ENCODE measurements at regions not wholly inside any gene's neighbourhood (a gene's known extent, or its start where the extent isn't known, plus 50 kb on each side); places are given as distances from the start of the nearest gene placed in this dataset.

DNA sequence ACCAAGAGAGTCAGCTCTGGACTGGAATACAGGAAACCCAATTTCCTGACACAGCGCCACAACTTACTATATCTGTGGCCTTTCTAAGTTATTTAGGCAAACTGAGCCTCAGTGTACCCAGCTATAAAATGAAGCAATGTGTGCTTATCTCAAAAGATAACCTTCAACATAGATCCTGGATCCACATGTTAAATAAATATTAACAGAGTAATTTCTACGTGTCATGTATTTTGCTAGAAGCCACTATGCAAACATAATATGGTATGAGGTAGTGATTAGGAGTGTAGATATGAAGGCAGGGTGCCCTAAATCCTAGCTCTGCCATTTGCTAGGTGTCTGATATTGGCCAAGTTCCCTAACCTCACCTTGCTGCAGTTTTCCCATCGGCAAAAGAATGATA lies 527.0 kb downstream of the RAB28 start:
- no peak overlapping the region for H3K27ac Mint-ChIP-seq (ENCODE audit: unreplicated experiment)
- H3K9me3 Mint-ChIP-seq (ENCODE audit: unreplicated experiment) = no peaks in the 10 kb centered on the region
- TF ChIP-seq, protein P1, sequence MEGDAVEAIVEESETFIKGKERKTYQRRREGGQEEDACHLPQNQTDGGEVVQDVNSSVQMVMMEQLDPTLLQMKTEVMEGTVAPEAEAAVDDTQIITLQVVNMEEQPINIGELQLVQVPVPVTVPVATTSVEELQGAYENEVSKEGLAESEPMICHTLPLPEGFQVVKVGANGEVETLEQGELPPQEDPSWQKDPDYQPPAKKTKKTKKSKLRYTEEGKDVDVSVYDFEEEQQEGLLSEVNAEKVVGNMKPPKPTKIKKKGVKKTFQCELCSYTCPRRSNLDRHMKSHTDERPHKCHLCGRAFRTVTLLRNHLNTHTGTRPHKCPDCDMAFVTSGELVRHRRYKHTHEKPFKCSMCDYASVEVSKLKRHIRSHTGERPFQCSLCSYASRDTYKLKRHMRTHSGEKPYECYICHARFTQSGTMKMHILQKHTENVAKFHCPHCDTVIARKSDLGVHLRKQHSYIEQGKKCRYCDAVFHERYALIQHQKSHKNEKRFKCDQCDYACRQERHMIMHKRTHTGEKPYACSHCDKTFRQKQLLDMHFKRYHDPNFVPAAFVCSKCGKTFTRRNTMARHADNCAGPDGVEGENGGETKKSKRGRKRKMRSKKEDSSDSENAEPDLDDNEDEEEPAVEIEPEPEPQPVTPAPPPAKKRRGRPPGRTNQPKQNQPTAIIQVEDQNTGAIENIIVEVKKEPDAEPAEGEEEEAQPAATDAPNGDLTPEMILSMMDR (IDR thresholded peaks at IDR 0.05; ENCODE audit: insufficient read depth in 1 of 2, low read depth in 1 of 2, low read length in 1 of 2, severe bottlenecking in 1 of 2, unreplicated experiment in 1 of 2) = no peak
- Histone ChIP-seq H3K27me3 (replicated peaks; ENCODE audit: control insufficient read depth, insufficient read depth, low read length) (no peaks in the 10 kb centered on the region), H3K4me1 (no peaks in the 10 kb centered on the region), H3K9me3 (no peaks in the 10 kb centered on the region), H3K4me3 (ENCODE audit: low read depth, low read length) (no peak overlapping the region), H3K36me3 (ENCODE audit: control insufficient read depth, insufficient read depth, low read length) (no peaks in the 10 kb centered on the region)
- peaks cover 6% of the 10 kb centered on the region for H3K4me1 Mint-ChIP-seq (ENCODE audit: low read depth, unreplicated experiment)
- H3K4me3 Mint-ChIP-seq (ENCODE audit: unreplicated experiment) = no peak overlapping the region
- CTCF ChIA-PET = no interaction called here
- no peak for DNase-seq
- no peaks in the 10 kb centered on the region for H3K36me3 Mint-ChIP-seq (ENCODE audit: insufficient read depth, unreplicated experiment)
- POLR2A ChIA-PET = no interaction called here
- peaks cover 7% of the 10 kb centered on the region for H3K27me3 Mint-ChIP-seq (ENCODE audit: insufficient read depth, unreplicated experiment)
- intact Hi-C loops (cut with micrococcal nuclease; ENCODE audit: unreplicated experiment) = no loop called here
- BruUV-seq (replicated peaks) = no TSS peak

DNA sequence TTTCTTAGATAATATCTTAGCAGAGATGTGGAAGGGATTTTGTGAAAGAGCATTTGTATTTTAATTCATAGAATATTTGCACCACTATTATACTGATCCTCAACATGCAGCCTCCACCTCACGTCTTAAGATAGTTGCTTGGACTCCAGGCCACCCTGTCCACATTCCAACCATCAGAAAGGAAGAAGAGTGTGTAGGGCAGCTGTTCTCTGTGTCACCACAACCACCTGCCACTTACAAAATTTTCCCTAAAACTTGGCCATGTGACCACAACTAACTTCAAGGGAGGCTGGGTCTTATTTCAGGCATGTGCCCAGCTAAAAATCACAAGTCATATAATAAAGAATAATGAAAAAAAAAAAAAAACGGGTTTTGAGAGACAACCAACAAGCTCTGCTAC lies 528.1 kb downstream of the RAB28 start:
- no peaks in the 10 kb centered on the region for H3K4me1 ChIP-seq
- intact Hi-C loops (cut with micrococcal nuclease; ENCODE audit: unreplicated experiment) = no loop called here
- no peaks in the 10 kb centered on the region for H3K36me3 ChIP-seq (ENCODE audit: control insufficient read depth, insufficient read depth, low read length)
- no peak overlapping the region for H3K4me3 ChIP-seq (ENCODE audit: low read depth, low read length)
- H3K9me3 Mint-ChIP-seq (ENCODE audit: unreplicated experiment) = no peaks in the 10 kb centered on the region
- H3K27ac Mint-ChIP-seq (ENCODE audit: unreplicated experiment) = no peak overlapping the region
- CTCF ChIA-PET = interaction anchor here (0.5 kb wide), 1 partner anchor 133 kb away, joined by 4 read pairs; no protein-coding TSS in a partner anchor
- DNase-seq = no peak
- no peaks in the 10 kb centered on the region for H3K9me3 ChIP-seq
- no TSS peak for BruUV-seq (replicated peaks)
- no peak overlapping the region for H3K4me3 Mint-ChIP-seq (ENCODE audit: unreplicated experiment)
- H3K27me3 Mint-ChIP-seq (ENCODE audit: insufficient read depth, unreplicated experiment) = peaks cover 7% of the 10 kb centered on the region
- peaks cover 6% of the 10 kb centered on the region for H3K4me1 Mint-ChIP-seq (ENCODE audit: low read depth, unreplicated experiment)
- POLR2A ChIA-PET = no interaction called here
- TF ChIP-seq, protein P1 (IDR thresholded peaks at IDR 0.05; ENCODE audit: insufficient read depth in 1 of 2, low read depth in 1 of 2, low read length in 1 of 2, severe bottlenecking in 1 of 2, unreplicated experiment in 1 of 2) = no peak
- no peaks in the 10 kb centered on the region for H3K36me3 Mint-ChIP-seq (ENCODE audit: insufficient read depth, unreplicated experiment)
- no peaks in the 10 kb centered on the region for H3K27me3 ChIP-seq (replicated peaks; ENCODE audit: control insufficient read depth, insufficient read depth, low read length)

GRCh38 chr4:12949719-12950490 lies 534.2 kb downstream of the RAB28 start:
- DNase-seq = no peak
- no peak overlapping the region for H3K4me3 ChIP-seq (ENCODE audit: low read depth, low read length)
- Mint-ChIP-seq H3K36me3 (ENCODE audit: insufficient read depth, unreplicated experiment) (no peaks in the 10 kb centered on the region), H3K4me3 (ENCODE audit: unreplicated experiment) (no peak overlapping the region), H3K4me1 (ENCODE audit: low read depth, unreplicated experiment) (no peaks in the 10 kb centered on the region), H3K9me3 (ENCODE audit: unreplicated experiment) (no peaks in the 10 kb centered on the region), H3K27ac (ENCODE audit: unreplicated experiment) (no peak overlapping the region), H3K27me3 (ENCODE audit: insufficient read depth, unreplicated experiment) (no peaks in the 10 kb centered on the region)
- no TSS peak for BruUV-seq (replicated peaks)
- ChIA-PET POLR2A (no interaction called here), CTCF (no interaction called here)
- TF ChIP-seq, protein P1 (IDR thresholded peaks at IDR 0.05; ENCODE audit: insufficient read depth in 1 of 2, low read depth in 1 of 2, low read length in 1 of 2, severe bottlenecking in 1 of 2, unreplicated experiment in 1 of 2) = no peak
- H3K36me3 ChIP-seq (ENCODE audit: control insufficient read depth, insufficient read depth, low read length) = no peaks in the 10 kb centered on the region
- H3K4me1 ChIP-seq = no peaks in the 10 kb centered on the region
- intact Hi-C loops (cut with micrococcal nuclease; ENCODE audit: unreplicated experiment) = no loop called here
- no peaks in the 10 kb centered on the region for H3K27me3 ChIP-seq (replicated peaks; ENCODE audit: control insufficient read depth, insufficient read depth, low read length)
- no peaks in the 10 kb centered on the region for H3K9me3 ChIP-seq

Measured in Caco-2 (cell line).